ENCODE measurements at regions not wholly inside any gene's neighbourhood (a gene's known extent, or its start where the extent isn't known, plus 50 kb on each side); places are given as distances from the start of the nearest gene placed in this dataset.

GRCh38 chr20:40606237-40606636 lies 82.8 kb downstream of the MAFB start:
- Mint-ChIP-seq H3K27me3 (ENCODE audit: low read depth) (no peaks in the 10 kb centered on the region), H3K4me3 (no peak overlapping the region), H3K36me3 (ENCODE audit: low read depth) (no peaks in the 10 kb centered on the region), H3K9me3 (no peaks in the 10 kb centered on the region), H3K27ac (no peak overlapping the region), H3K4me1 (ENCODE audit: low read depth) (no peaks in the 10 kb centered on the region)
- DNase-seq (ENCODE audit: low spot score): no peak

- Mint-ChIP-seq H3K4me1 (ENCODE audit: low read depth) (no peaks in the 10 kb centered on the region), H3K9me3 (no peaks in the 10 kb centered on the region), H3K27me3 (ENCODE audit: low read depth) (no peaks in the 10 kb centered on the region), H3K4me3 (no peak overlapping the region), H3K27ac (no peak overlapping the region), H3K36me3 (ENCODE audit: low read depth) (no peaks in the 10 kb centered on the region)
- DNase-seq (ENCODE audit: low spot score): no peak
Observed at GRCh38 chr20:40604416-40604815, 84.6 kb downstream of the MAFB start.

- Mint-ChIP-seq H3K27ac (no peak overlapping the region), H3K4me3 (no peak overlapping the region), H3K27me3 (ENCODE audit: low read depth) (no peaks in the 10 kb centered on the region), H3K4me1 (ENCODE audit: low read depth) (no peaks in the 10 kb centered on the region), H3K9me3 (no peaks in the 10 kb centered on the region), H3K36me3 (ENCODE audit: low read depth) (no peaks in the 10 kb centered on the region)
- no peak for DNase-seq (ENCODE audit: low spot score)
Observed at GRCh38 chr20:40603057-40603651, 85.9 kb downstream of the MAFB start.

GRCh38 chr20:40602381-40602780 lies 86.7 kb downstream of the MAFB start:
- no peaks in the 10 kb centered on the region for H3K36me3 Mint-ChIP-seq (ENCODE audit: low read depth)
- H3K27ac Mint-ChIP-seq: no peak overlapping the region
- no peaks in the 10 kb centered on the region for H3K27me3 Mint-ChIP-seq (ENCODE audit: low read depth)
- no peaks in the 10 kb centered on the region for H3K4me1 Mint-ChIP-seq (ENCODE audit: low read depth)
- H3K9me3 Mint-ChIP-seq: no peaks in the 10 kb centered on the region
- H3K4me3 Mint-ChIP-seq: no peak overlapping the region
- no peak for DNase-seq (ENCODE audit: low spot score)

GRCh38 chr20:40600441-40601219 lies 88.4 kb downstream of the MAFB start:
- no peaks in the 10 kb centered on the region for H3K9me3 Mint-ChIP-seq
- DNase-seq (ENCODE audit: low spot score): no peak
- H3K4me3 Mint-ChIP-seq: no peak overlapping the region
- H3K27me3 Mint-ChIP-seq (ENCODE audit: low read depth): no peaks in the 10 kb centered on the region
- no peaks in the 10 kb centered on the region for H3K4me1 Mint-ChIP-seq (ENCODE audit: low read depth)
- H3K27ac Mint-ChIP-seq: no peak overlapping the region
- no peaks in the 10 kb centered on the region for H3K36me3 Mint-ChIP-seq (ENCODE audit: low read depth)

GRCh38 chr20:40599987-40600386 lies 89.0 kb downstream of the MAFB start:
- Mint-ChIP-seq H3K27ac (no peak overlapping the region), H3K27me3 (ENCODE audit: low read depth) (no peaks in the 10 kb centered on the region), H3K4me3 (no peak overlapping the region), H3K4me1 (ENCODE audit: low read depth) (no peaks in the 10 kb centered on the region), H3K9me3 (no peaks in the 10 kb centered on the region), H3K36me3 (ENCODE audit: low read depth) (no peaks in the 10 kb centered on the region)
- DNase-seq (ENCODE audit: low spot score): no peak

- H3K9me3 Mint-ChIP-seq: no peaks in the 10 kb centered on the region
- no peaks in the 10 kb centered on the region for H3K27me3 Mint-ChIP-seq (ENCODE audit: low read depth)
- DNase-seq (ENCODE audit: low spot score): no peak
- H3K36me3 Mint-ChIP-seq (ENCODE audit: low read depth): no peaks in the 10 kb centered on the region
- H3K4me3 Mint-ChIP-seq: no peak overlapping the region
- H3K27ac Mint-ChIP-seq: no peak overlapping the region
- H3K4me1 Mint-ChIP-seq (ENCODE audit: low read depth): no peaks in the 10 kb centered on the region
Observed at GRCh38 chr20:40592941-40593340, 96.1 kb downstream of the MAFB start.

- Mint-ChIP-seq H3K27ac (no peak overlapping the region), H3K27me3 (ENCODE audit: low read depth) (no peaks in the 10 kb centered on the region), H3K4me3 (no peak overlapping the region), H3K4me1 (ENCODE audit: low read depth) (no peaks in the 10 kb centered on the region), H3K36me3 (ENCODE audit: low read depth) (no peaks in the 10 kb centered on the region), H3K9me3 (no peaks in the 10 kb centered on the region)
- DNase-seq (ENCODE audit: low spot score): no peak
Observed at GRCh38 chr20:40591536-40591935, 97.5 kb downstream of the MAFB start.

GRCh38 chr20:40591119-40591518 lies 97.9 kb downstream of the MAFB start:
- no peak overlapping the region for H3K27ac Mint-ChIP-seq
- DNase-seq (ENCODE audit: low spot score): no peak
- no peaks in the 10 kb centered on the region for H3K4me1 Mint-ChIP-seq (ENCODE audit: low read depth)
- H3K36me3 Mint-ChIP-seq (ENCODE audit: low read depth): no peaks in the 10 kb centered on the region
- no peaks in the 10 kb centered on the region for H3K9me3 Mint-ChIP-seq
- no peaks in the 10 kb centered on the region for H3K27me3 Mint-ChIP-seq (ENCODE audit: low read depth)
- no peak overlapping the region for H3K4me3 Mint-ChIP-seq

- Mint-ChIP-seq H3K9me3 (no peaks in the 10 kb centered on the region), H3K4me3 (no peak overlapping the region), H3K4me1 (ENCODE audit: low read depth) (no peaks in the 10 kb centered on the region), H3K36me3 (ENCODE audit: low read depth) (no peaks in the 10 kb centered on the region), H3K27me3 (ENCODE audit: low read depth) (no peaks in the 10 kb centered on the region), H3K27ac (no peak overlapping the region)
- no peak for DNase-seq (ENCODE audit: low spot score)
Observed at GRCh38 chr20:40589581-40589980, 99.5 kb downstream of the MAFB start.

- H3K27ac Mint-ChIP-seq: no peak overlapping the region
- H3K9me3 Mint-ChIP-seq: no peaks in the 10 kb centered on the region
- no peaks in the 10 kb centered on the region for H3K36me3 Mint-ChIP-seq (ENCODE audit: low read depth)
- H3K4me1 Mint-ChIP-seq (ENCODE audit: low read depth): no peaks in the 10 kb centered on the region
- DNase-seq (ENCODE audit: low spot score): no peak
- no peaks in the 10 kb centered on the region for H3K27me3 Mint-ChIP-seq (ENCODE audit: low read depth)
- no peak overlapping the region for H3K4me3 Mint-ChIP-seq
Observed at GRCh38 chr20:40588891-40589290, 100.1 kb downstream of the MAFB start.

GRCh38 chr20:40587038-40587437 lies 102.0 kb downstream of the MAFB start:
- Mint-ChIP-seq H3K27ac (no peak overlapping the region), H3K27me3 (ENCODE audit: low read depth) (no peaks in the 10 kb centered on the region), H3K4me1 (ENCODE audit: low read depth) (no peaks in the 10 kb centered on the region), H3K9me3 (no peaks in the 10 kb centered on the region), H3K36me3 (ENCODE audit: low read depth) (no peaks in the 10 kb centered on the region), H3K4me3 (no peak overlapping the region)
- no peak for DNase-seq (ENCODE audit: low spot score)

GRCh38 chr20:40584130-40584809 lies 104.8 kb downstream of the MAFB start:
- H3K9me3 Mint-ChIP-seq: no peaks in the 10 kb centered on the region
- no peak overlapping the region for H3K27ac Mint-ChIP-seq
- no peak overlapping the region for H3K4me3 Mint-ChIP-seq
- DNase-seq (ENCODE audit: low spot score): no peak
- no peaks in the 10 kb centered on the region for H3K4me1 Mint-ChIP-seq (ENCODE audit: low read depth)
- H3K27me3 Mint-ChIP-seq (ENCODE audit: low read depth): peaks cover 3% of the 10 kb centered on the region
- no peaks in the 10 kb centered on the region for H3K36me3 Mint-ChIP-seq (ENCODE audit: low read depth)

- no peaks in the 10 kb centered on the region for H3K4me1 Mint-ChIP-seq (ENCODE audit: low read depth)
- no peaks in the 10 kb centered on the region for H3K9me3 Mint-ChIP-seq
- H3K4me3 Mint-ChIP-seq: no peak overlapping the region
- no peaks in the 10 kb centered on the region for H3K36me3 Mint-ChIP-seq (ENCODE audit: low read depth)
- no peak overlapping the region for H3K27ac Mint-ChIP-seq
- no peak for DNase-seq (ENCODE audit: low spot score)
- peaks cover 3% of the 10 kb centered on the region for H3K27me3 Mint-ChIP-seq (ENCODE audit: low read depth)
Observed at GRCh38 chr20:40583636-40584035, 105.4 kb downstream of the MAFB start.

Measured in T-helper 2 cell treated with Interferon-gamma antibody and Interleukin-4, amounts not matched to agents 5 μg/mL and 100 μg/mL, for 36 hours (primary cell).